ENCODE measurements at regions not wholly inside any gene's neighbourhood (a gene's known extent, or its start where the extent isn't known, plus 50 kb on each side); places are given as distances from the start of the nearest gene placed in this dataset.

DNA sequence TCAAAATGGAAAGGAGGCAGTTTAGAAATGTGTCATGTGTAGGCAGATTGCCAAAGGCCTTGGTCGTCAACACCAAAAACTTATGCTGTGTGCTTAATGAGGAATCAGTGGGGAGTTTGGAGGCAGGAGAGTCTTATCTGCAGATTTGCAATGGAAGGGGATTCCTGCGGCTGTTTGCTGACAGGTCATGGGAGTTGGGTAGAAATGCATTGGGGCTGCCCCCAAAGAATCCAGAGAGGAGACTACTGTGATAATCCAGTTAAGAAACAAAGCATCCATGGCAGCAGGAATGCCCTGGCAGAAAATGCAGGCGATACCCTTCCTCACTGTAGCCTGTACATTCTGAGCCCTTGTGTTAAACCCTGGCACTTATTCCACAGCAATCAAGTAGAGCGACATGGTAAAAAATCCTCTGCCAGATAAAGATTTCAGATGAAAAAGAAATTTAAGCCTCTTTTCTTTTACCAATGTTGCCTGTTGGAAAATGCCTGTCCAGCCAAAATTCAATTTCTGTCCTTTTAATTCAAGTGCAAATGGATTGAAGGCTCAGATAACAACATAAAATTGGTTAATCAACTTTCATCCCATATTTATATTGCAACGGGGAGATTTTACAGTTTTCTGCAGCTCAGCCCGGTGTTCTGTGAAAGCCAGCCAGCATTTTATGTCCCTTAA lies 491.0 kb upstream of the CDH5 start:
- no peak for TF ChIP-seq POLR2AphosphoS5 (IDR thresholded peaks at IDR 0.05)
- TF ChIP-seq, protein P1, sequence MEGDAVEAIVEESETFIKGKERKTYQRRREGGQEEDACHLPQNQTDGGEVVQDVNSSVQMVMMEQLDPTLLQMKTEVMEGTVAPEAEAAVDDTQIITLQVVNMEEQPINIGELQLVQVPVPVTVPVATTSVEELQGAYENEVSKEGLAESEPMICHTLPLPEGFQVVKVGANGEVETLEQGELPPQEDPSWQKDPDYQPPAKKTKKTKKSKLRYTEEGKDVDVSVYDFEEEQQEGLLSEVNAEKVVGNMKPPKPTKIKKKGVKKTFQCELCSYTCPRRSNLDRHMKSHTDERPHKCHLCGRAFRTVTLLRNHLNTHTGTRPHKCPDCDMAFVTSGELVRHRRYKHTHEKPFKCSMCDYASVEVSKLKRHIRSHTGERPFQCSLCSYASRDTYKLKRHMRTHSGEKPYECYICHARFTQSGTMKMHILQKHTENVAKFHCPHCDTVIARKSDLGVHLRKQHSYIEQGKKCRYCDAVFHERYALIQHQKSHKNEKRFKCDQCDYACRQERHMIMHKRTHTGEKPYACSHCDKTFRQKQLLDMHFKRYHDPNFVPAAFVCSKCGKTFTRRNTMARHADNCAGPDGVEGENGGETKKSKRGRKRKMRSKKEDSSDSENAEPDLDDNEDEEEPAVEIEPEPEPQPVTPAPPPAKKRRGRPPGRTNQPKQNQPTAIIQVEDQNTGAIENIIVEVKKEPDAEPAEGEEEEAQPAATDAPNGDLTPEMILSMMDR (IDR thresholded peaks at IDR 0.05), result no peak

All from suprapubic skin (tissue), 3 donors.